ENCODE measurements at regions not wholly inside any gene's neighbourhood (a gene's known extent, or its start where the extent isn't known, plus 50 kb on each side); places are given as distances from the start of the nearest gene placed in this dataset.
"Not testable (repeated sequence)": the region's sequence is repeated elsewhere in the genome, so short reads cannot be mapped to it uniquely, and the experiment has no call there.

GRCh38 chr5:98521821-98522220 lies 251.6 kb upstream of the RGMB start:
- DNase-seq = no peak

DNA sequence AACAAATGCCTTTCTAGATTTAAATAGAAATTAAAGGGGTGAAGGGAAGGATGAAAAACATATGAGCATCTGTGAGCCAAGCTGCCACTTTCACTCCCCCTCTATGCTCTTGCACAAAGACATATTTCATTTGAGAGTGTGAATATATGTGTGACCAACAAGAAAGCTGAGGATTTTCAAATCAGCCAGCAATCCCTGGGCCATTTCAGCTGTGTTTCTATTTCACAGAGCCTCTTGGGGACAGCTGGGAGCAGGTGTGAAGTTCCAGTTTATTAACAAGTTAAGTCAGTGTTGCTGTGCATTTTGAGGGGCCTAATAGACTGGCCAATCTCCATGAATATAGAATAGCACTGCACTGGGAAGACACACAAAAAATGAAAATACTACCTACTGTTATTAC lies 248.7 kb upstream of the RGMB start:
- no peak for DNase-seq

- no peak for DNase-seq
These were observed 245.6 kb upstream of the RGMB start for GRCh38 chr5:98527846-98528245.

DNA sequence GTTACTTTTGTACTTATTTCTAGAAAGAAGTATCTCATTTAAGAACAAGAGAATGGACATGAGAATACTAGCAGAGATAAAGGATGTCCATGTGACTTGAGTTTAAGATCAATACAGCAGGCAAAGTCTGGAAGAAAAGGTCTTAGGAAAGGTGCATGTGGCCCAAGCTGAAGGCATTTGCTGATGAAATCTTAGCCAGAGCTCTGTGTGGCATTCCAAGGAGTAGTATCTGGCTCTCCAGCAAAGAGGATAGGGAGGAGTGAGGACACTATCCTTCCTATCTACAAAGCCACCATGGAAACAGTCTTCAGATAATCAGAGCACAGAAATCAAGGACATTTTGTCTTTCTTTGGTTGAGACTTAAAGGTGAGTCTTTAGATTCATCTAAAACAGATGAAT lies 244.1 kb upstream of the RGMB start:
- DNase-seq = no peak

DNA sequence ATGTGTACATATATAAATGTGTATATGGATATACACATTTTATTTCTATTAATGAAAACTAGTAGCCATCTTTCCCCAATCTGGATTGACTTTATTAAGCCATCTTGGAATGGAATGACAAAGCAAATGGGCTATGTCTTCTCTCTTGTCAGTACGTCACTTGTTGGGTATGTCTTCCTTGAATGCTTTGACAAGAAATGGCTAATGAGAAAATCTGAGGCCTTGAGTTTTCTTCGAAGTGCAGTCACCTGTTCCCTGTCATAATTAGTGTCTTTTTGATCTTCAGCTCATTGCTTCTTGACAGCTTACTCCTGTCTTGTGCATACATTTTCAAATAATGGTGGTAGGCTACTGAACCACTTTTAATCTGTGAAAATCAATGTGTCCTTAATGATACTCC lies 243.2 kb upstream of the RGMB start:
- no peak for DNase-seq

DNA sequence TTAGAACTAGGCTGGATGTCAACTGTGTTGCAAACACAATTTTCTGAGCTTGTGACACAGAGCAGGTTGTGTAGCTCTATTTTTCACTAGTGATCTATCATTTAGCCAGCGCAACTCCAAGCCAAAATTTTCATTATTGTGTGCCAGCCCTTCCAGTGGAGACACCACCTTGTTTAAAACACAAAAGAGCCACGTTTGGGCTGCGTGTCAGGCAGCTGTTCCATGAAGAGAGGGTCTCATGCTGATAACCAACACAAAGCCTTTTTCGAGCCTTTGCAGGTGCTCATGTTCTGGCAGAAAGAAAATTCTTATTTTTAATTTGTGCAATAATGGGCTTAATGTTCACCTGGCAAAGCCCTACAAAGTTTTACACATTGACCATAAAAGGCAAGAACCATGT lies 237.6 kb upstream of the RGMB start:
- no peak for DNase-seq

- no peak for DNase-seq
These were observed 233.4 kb upstream of the RGMB start for GRCh38 chr5:98540056-98540455.

GRCh38 chr5:98541641-98542040 lies 231.8 kb upstream of the RGMB start:
- no peak for DNase-seq

DNA sequence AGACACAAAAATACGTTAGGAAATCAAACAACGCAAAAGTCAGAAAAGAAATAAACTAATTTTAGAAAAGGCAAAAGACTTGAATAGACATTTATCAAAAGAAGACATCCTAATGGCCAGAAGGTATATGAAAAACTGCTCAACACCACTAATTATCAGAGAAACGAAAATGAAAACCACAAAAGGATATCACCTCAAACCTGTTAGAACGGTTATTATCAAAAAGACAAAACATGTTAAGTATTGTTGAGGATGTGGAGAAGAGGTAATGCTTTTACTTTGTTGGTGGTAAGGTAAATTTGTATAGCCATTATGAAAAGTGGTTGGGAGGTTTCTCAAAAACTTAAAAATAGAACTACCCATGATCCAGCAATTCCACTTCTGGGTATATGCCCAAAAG lies 230.0 kb upstream of the RGMB start:
- DNase-seq = no peak

DNA sequence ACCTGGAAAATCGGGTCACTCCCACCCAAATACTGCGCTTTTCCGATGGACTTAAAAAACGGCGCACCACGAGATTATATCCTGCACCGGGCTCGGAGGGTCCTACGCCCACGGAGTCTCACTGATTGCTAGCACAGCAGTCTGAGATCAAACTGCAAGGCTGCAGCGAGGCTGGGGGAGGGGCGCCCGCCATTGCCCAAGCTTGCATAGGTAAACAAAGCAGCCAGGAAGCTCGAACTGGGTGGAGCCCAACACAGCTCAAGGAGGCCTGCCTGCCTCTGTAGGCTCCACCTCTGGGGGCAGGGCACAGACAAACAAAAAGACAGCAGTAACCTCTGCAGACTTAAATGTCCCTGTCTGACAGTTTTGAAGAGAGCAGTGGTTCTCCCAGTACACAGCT lies 226.5 kb upstream of the RGMB start:
- DNase-seq = not testable (repeated sequence)

GRCh38 chr5:98556712-98557111 lies 216.8 kb upstream of the RGMB start:
- no peak for DNase-seq

GRCh38 chr5:98557916-98558315 lies 215.5 kb upstream of the RGMB start:
- no peak for DNase-seq

DNA sequence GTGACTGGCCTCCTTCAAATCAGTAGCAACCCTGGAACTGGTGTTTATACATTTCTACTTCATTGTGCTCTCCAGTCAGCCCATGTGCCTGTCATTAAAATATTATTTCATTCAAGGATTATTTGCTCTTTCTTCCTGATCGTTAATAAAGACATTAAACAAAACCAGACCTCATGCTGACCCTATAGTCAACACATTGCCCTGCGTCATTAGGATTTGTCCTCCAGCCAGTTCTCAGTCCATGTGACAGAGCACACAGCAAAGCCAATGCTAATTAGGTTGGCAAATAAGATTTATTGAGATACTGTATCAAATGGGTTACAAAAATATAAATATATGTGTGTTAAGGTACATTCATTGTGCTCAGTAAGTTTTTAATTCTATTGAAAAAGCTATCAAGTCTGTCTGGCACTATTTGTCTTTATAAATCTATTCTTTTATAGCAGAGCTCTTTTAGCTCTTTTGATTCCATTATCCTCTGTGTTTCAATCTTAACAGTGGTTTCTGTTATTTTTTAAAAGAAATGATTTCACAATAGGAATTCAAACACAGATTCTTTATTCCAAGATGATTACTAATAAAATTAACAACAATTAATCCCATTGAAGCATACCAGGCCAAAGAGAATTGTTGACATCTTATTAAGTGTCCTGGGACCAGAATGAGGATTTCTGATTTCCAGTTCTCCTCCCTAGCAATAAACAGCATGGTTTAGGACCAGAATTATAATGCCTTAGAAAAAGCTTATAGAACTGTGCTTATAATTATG lies 209.4 kb upstream of the RGMB start:
- DNase-seq = no peak

GRCh38 chr5:98564836-98565235 lies 208.6 kb upstream of the RGMB start:
- DNase-seq = no peak

DNA sequence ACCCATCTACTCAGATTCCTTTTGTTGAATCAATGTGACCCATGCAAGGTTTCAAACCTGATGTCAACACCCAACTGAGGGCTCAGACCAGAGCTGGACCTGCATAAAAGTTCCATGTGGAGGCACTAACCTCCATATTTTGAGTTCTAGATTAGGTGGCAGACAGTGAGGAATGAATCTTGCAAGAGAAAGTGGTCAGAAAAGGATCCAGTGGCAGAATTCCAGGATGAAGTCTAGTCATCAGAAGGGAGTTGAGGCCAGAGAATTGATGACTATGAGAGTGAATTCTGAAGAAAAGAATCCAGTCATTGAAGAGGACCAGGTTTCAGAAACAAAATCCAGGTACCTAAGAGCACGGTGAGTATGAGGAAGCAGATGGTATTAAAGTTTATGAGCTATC lies 205.1 kb upstream of the RGMB start:
- DNase-seq = no peak

- no peak for DNase-seq
These were observed 204.2 kb upstream of the RGMB start for GRCh38 chr5:98569288-98569687.

DNA sequence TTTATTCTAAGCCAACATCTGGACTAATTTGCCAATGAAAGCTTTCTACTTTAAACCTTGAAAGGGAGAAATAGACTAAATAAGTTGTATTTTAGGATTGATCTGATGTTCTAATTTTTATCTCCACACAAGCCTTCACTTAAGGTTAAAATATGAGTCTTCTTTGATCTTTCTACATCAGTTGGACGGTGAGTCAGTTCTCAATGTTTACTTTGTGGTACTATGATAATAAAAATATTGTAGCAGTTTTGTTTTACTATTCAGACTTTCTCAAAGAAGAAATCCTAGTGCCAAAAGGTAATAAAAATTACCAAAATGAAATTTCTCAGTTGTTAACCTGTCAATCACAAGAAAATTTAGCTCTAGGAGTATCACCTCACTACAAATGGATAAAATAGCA lies 203.5 kb upstream of the RGMB start:
- DNase-seq = no peak

DNA sequence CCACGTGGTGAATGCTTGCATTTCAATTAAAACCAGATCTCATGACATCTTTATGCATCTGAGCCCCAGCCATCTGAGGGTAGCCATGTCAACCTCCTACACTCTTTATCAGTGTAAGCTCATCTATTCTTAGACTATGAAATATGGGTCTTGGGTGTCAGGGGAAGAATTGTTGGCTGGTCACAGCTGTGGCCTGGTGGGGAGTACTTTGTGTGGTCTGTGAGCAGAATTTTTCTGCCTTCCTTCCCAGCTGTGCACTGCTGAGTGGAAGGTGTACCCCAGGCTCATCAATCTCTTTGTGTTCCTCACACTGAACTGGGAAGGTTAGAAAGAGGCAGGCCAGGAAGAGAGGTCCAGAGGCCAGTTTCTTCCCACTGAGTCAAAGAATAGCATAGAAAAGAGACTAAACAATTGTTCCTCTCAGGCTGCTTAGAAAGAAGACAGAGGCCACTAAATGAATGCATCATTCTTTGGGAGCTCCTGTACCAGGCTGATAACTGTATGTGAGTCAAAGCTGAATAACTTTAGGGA lies 202.7 kb upstream of the RGMB start:
- no peak for DNase-seq

DNA sequence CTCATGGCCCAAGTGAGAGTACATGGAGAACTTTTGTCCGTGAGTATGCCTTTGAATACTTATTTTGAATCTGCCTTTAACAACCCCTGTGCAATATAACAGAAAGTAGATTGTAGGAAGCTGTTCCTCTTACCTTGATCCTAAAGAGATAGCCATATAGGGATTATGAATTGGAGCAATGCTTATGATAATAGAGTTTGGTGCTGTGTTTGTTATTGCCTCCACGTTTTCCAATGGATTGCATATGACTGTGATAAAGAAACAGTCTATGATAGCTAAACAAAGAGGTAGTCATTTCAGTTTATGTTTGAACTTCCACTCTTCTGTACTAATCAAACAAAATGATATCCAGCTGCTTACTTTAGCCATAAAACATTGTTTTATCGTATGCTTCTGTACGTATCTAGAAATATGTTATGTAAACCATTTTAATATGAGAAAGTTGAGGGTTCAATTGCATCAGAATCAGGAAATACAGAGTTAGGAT lies 199.6 kb upstream of the RGMB start:
- DNase-seq = no peak

- DNase-seq = no peak
These were observed 197.2 kb upstream of the RGMB start for GRCh38 chr5:98576275-98576674.

GRCh38 chr5:98578438-98578837 lies 195.0 kb upstream of the RGMB start:
- no peak for DNase-seq

DNA sequence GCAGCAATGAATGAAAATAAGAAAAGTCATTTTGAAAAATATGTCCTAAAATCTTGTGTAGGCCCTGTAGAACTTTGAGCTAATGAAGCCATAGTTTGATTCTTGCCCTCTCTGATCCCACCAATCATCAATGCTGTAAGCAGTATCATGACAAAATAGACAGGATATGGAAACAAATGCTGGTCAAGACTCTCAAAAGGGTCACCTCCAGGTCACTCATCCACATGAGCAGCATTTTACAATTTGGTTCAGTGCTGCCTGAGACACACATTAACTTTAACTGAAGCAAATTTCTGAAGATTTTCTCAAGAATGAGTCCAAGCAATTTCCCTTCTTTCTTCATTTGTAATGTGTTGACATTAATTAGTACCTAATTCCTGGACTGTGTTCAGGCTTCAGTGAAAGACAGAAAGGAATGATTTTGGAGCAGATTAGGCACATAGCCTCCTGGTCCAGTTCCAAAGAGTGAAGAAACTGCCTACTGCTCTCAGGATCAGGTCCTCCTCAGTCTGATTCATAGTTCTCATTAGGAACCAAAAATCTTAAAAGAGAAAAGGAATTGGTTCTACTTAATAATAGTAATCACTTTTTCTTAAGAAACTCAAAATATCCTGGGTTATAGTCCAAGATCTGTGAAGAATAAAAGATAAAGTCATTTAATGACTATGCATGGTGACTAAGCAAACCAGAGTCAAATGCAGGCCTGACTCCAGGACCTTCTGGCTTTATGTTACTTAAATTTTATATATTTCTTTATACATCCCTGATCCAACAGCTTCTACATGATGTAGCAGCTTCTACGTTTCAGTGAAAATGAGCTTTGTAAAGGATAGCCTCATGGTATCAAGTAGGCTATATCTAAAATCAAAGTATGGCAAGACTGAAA lies 192.1 kb upstream of the RGMB start:
- DNase-seq = no peak

DNA sequence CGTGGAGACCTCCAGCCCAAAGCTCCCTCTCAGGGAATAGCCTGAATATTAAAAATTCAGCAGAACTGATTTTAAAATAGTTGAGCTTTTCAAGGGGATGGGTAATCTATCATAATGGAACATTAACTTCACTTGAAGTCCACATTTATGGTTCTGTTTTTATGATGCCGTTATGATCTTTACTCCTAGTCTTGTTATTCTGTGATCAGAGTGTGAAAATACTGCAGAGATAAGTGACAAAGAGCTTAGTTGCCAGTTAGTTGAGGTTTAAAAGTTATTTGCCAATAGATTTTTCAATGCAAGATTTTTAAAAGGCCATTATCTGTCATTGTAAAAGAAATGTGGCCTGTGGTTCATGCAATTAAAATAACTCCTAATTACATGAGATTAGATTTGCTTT lies 189.9 kb upstream of the RGMB start:
- DNase-seq = no peak

All from activated T-cell treated with anti-CD3 and anti-CD28 coated beads, Interleukin-2, amount 50 U/mL, for 48 hours (primary cell).